GM18517 (cell line): ENCODE measurements at regions not wholly inside any gene's neighbourhood (a gene's known extent, or its start where the extent isn't known, plus 50 kb on each side); places are given as distances from the start of the nearest gene placed in this dataset.
"Not testable (repeated sequence)": the region's sequence is repeated elsewhere in the genome, so short reads cannot be mapped to it uniquely, and the experiment has no call there.

ENCODE experiments used
- ATAC-seq: cut with Tn5 transposase; IDR thresholded peaks from one replicate; pipeline ENCODE4 v1.9.1; 2021; ENCODE audit warnings: mild to moderate bottlenecking, moderate library complexity; ENCODE audit not compliant: unreplicated experiment

GRCh38 chr11:29634244-29634643 is 382.6 kb downstream of the KCNA4 start:
- ATAC-seq = no peak

GRCh38 chr11:29629286-29629685 is 387.5 kb downstream of the KCNA4 start:
- no peak for ATAC-seq

GRCh38 chr11:29628609-29629008 is 388.2 kb downstream of the KCNA4 start:
- ATAC-seq = no peak

- no peak for ATAC-seq
Observed at GRCh38 chr11:29627541-29627940, 389.3 kb downstream of the KCNA4 start.

- no peak for ATAC-seq
Observed at GRCh38 chr11:29623144-29623722, 393.6 kb downstream of the KCNA4 start.

GRCh38 chr11:29616611-29617010 is 400.2 kb downstream of the KCNA4 start:
- ATAC-seq = no peak

GRCh38 chr11:29612423-29612822 is 404.4 kb downstream of the KCNA4 start:
- ATAC-seq = no peak

- ATAC-seq = no peak
Observed at GRCh38 chr11:29606330-29607031, 410.3 kb downstream of the KCNA4 start.

- ATAC-seq = not testable (repeated sequence)
Observed at GRCh38 chr11:29600151-29600575, 416.7 kb downstream of the KCNA4 start.

- ATAC-seq = no peak
Observed at GRCh38 chr11:29584342-29584741, 432.5 kb downstream of the KCNA4 start.

- ATAC-seq = no peak
Observed at GRCh38 chr11:29578806-29579205, 438.0 kb downstream of the KCNA4 start.

GRCh38 chr11:29564486-29564885 is 452.3 kb downstream of the KCNA4 start:
- no peak for ATAC-seq

- no peak for ATAC-seq
Observed at GRCh38 chr11:29562183-29562582, 454.6 kb downstream of the KCNA4 start.

GRCh38 chr11:29553990-29554389 is 462.8 kb downstream of the KCNA4 start:
- ATAC-seq = no peak

- ATAC-seq = no peak
Observed at GRCh38 chr11:29538339-29539036, 478.3 kb downstream of the KCNA4 start.

- ATAC-seq = no peak
Observed at GRCh38 chr11:29534836-29535235, 482.0 kb downstream of the KCNA4 start.

- no peak for ATAC-seq
Observed at GRCh38 chr11:29530961-29531360, 485.9 kb downstream of the KCNA4 start.

GRCh38 chr11:29527391-29527936 is 489.4 kb downstream of the KCNA4 start:
- no peak for ATAC-seq

- ATAC-seq = no peak
Observed at GRCh38 chr11:29518389-29519174, 498.2 kb downstream of the KCNA4 start.

GRCh38 chr11:29511394-29511793 is 505.4 kb downstream of the KCNA4 start:
- ATAC-seq = no peak

GRCh38 chr11:29507376-29507775 is 509.5 kb downstream of the KCNA4 start:
- no peak for ATAC-seq
